GM21526 (cell line): ENCODE measurements at regions not wholly inside any gene's neighbourhood (a gene's known extent, or its start where the extent isn't known, plus 50 kb on each side); places are given as distances from the start of the nearest gene placed in this dataset.

Experiments used
- ATAC-seq: cut with Tn5 transposase; IDR thresholded peaks from one replicate; pipeline ENCODE4 v1.9.1; 2021; ENCODE audit warnings: moderate library complexity; ENCODE audit not compliant: unreplicated experiment, low FRiP score

- ATAC-seq, result no peak
These were observed 53.8 kb upstream of the TARDBP start for GRCh38 chr1:10958614-10959013.

GRCh38 chr1:10960411-10961299 lies 51.8 kb upstream of the TARDBP start:
- peak; percentile 53 for ATAC-seq

GRCh38 chr1:10961300-10961833 lies 51.1 kb upstream of the TARDBP start:
- no peak for ATAC-seq

- ATAC-seq, result no peak
These were observed 50.0 kb upstream of the TARDBP start for GRCh38 chr1:10962483-10962882.
